Brain pericyte (primary cell): ENCODE measurements at regions not wholly inside any gene's neighbourhood (a gene's known extent, or its start where the extent isn't known, plus 50 kb on each side); places are given as distances from the start of the nearest gene placed in this dataset.

Experiments used
- DNase-seq: peaks from one replicate; pipeline ENCODE4 v3.0.0-alpha.2; 2012; ENCODE audit warnings: low read depth, low spot score

GRCh38 chr1:189438808-189439207 lies 1038.9 kb downstream of the BRINP3 start:
- DNase-seq: no peak

DNA sequence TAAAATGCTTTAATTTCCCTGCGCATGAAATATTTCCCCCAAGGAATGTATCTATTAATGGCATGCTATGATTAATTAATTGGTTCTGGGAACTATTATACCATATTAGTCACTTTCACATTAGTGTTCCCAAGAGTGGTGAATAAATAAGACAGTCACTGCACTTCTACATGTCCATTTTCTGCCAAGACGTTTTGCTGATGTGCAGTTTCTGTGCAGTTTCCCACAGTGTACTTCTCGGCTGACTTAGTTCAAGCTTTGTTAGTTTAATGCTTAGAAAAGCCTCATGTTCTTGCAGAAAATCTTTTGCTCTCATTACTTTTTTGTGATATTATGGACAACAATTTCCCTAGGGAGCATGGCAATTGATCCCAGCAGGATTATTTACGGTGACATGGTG lies 1014.5 kb downstream of the BRINP3 start:
- no peak for DNase-seq

DNA sequence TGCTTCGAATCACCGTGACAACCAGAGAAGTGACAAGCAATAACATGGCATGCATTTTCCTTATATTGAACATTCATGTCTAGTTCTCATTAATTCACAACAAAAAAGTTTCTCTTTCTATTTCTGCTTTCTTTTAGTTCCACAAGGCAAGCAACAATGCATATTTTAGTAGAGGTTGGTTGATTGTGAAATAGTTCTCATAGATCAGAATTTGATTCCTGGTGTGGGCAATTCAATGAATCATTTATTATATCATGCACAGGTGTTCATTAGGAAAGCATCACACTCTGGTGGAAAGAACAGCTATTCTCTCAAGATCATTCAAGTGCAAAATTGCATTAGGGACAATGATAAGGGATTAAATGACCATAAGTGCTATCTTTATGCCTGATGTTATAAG lies 980.9 kb downstream of the BRINP3 start:
- DNase-seq: no peak

GRCh38 chr1:189499736-189500135 lies 977.9 kb downstream of the BRINP3 start:
- no peak for DNase-seq

GRCh38 chr1:189500778-189501177 lies 976.9 kb downstream of the BRINP3 start:
- DNase-seq: no peak

DNA sequence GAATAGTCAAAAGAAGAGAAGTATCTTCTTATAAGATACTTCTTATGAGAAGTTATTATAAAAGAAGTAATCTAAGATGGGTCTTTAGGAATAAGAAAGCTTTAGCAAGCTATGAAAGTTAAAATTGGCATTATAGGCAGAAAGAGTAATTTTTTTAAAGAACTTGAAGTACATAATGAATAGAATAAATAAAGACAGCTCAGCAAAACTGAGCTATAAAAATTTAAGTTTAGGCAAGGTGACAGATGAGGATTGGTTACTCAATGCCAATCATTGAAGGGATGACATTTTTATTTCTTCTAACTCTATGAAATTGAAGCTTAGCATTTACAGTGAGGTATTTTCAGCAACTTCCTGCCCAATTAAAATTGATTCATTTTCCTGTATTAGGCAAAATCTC lies 966.8 kb downstream of the BRINP3 start:
- no peak for DNase-seq

- DNase-seq: no peak
Observed at GRCh38 chr1:189513091-189513490, 964.6 kb downstream of the BRINP3 start.

DNA sequence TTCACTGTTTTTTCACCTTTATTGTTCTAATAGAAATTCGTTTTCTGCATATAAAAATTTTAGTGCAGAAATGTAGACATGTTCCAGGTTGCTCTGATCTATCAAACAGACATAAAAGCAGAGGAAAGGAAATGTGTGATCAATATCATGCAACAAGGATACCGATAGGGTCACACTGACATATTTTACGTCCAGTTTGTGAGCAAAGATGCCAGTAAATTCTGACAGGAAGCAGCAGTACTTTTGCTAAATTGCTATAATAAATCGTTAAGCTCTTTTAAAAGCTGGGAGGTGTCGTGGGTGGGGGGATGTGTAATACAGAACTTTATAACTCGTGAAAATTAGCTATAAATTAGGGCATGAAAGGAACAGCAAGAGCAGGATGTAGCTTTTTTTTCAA lies 955.2 kb downstream of the BRINP3 start:
- DNase-seq: no peak

DNA sequence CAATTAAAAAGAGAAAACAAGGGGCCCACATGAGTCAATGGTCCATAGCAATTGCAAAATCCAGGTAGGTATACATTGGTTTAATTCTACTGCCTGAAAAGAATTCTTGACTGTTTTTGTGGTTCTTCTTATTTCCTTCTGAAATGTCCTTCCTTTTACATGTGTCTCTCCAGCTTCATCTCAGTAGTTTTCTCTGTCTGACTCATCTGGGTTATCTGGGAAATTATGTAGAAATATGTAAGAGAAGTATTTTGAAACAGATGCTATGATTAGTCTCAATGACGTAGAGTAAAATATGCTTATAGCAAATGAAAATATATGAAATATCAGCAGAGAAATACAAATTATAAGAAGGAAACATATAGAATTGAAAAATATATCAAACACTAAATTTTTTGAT lies 953.2 kb downstream of the BRINP3 start:
- no peak for DNase-seq

DNA sequence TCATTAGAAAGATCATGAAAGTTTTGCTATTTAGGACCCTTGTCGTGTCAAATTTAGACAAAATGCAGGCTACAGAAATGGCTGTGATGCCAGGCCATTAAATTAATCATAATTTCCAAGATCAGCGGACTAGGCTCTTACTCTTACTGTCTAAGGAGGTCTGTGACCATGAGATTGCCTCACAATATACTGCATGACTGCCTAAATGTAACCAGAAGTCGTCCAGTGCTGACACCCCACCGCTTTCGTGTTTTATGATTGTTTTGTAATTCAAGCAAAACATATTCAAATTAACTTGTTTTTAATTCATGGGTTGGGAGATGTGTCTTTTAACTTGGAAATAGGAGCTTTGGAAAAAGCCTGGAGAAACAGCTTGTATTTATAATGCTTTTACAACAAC lies 947.5 kb downstream of the BRINP3 start:
- no peak for DNase-seq

GRCh38 chr1:189538271-189538670 lies 939.4 kb downstream of the BRINP3 start:
- DNase-seq: no peak

- DNase-seq: no peak
Observed at GRCh38 chr1:189550498-189550897, 927.2 kb downstream of the BRINP3 start.

DNA sequence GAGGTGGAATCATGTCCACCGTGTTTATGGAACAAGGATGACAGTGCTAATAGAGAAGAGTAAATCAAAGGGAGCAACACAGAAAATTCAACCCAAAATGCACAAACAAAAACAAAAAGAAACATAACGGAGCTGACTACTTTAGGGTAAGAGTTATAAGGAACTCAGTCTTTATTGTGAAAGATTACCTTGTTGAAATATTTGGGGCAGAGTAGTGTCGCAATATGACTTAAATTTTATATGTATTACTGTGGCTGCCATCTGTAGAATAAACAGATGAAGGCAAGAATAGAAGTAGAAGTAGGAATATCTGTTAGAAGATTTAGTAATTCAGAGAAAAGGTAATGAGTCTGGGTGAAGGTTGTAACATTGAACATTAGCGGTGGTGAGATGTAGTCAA lies 913.9 kb downstream of the BRINP3 start:
- DNase-seq: no peak

DNA sequence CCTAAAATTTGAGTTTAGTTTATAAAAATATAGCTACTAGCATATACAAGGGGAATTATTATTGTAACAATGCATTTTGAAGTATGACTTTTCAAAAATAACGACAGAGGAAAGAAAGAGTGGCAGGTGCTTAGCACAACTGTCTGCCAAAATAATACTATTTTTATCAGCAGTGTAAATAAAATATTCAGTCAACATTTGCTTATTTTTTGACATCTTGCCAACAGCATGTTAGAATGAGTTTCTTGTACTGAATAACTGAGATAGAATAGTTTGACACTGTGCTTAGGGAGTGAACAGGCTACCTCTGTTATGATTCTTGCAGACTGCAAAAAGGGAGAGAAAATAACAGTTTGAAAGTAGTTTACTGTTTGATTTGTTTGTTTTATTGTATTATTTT lies 909.8 kb downstream of the BRINP3 start:
- DNase-seq: no peak

DNA sequence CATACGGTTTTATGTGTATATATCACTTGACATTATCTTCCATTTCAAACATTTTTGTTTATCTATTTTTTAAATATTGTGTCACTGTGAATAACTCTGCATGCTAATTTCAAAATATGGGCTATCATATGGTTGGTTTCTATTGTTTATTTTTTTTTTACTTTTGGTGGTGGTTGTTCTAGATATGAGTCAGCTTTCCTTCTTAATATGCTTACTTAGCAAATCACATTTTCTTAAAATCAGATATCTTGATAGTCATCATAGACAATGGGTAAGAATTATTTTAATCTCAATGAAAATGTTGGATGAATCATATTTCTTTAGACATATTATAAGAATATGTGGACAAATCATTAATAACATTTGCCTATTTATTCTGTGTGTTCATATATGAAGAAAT lies 881.5 kb downstream of the BRINP3 start:
- DNase-seq: no peak

- DNase-seq: no peak
Observed at GRCh38 chr1:189597083-189597482, 880.6 kb downstream of the BRINP3 start.

GRCh38 chr1:189605226-189605625 lies 872.4 kb downstream of the BRINP3 start:
- DNase-seq: no peak

DNA sequence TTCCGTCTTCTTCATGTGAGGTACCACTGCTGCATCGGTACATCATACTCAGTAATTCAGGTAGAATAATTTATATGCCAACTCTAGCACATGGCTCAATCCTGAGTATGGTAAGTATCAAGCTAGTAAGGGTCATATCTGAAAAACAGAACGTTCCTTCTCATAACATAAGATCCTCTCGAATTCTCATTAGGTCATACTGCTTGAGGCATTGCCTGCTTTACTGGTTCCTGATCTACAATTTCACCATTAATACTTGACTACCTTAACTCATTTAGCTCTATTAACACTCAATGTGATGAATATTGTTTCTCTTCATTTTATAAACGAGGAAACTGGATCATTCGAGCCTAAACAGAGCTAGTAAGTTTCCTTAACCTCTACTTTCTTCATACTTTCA lies 871.6 kb downstream of the BRINP3 start:
- DNase-seq: no peak

DNA sequence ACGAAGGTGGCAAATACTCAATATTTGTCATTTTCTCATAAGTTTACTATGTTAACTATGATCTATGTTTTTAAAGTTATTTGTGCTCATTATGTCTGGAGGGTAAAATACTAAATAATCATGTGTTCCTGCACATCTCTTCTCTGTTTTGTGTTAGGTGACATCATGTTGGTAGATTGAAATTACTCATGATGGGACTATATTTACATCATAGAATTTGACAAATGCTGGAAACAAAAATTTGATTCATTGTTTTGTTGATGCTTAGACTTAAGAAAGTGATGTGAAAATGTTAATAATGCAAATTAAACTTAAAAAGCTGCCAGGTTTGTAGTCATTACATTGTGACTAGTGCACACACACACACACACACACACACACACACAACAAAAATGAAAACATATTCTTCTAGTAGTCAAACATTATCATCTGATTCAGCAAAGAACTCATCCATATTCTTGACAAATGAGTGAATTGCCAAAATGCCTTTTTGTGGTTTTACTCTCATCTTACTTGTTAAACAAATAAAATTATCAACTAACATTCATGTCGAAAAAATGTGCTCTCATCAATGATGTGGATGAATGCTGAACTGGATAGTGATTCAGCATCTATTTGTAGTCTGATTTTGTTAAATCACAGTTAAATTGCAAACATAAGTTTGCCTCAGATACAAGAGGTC lies 870.7 kb downstream of the BRINP3 start:
- no peak for DNase-seq

DNA sequence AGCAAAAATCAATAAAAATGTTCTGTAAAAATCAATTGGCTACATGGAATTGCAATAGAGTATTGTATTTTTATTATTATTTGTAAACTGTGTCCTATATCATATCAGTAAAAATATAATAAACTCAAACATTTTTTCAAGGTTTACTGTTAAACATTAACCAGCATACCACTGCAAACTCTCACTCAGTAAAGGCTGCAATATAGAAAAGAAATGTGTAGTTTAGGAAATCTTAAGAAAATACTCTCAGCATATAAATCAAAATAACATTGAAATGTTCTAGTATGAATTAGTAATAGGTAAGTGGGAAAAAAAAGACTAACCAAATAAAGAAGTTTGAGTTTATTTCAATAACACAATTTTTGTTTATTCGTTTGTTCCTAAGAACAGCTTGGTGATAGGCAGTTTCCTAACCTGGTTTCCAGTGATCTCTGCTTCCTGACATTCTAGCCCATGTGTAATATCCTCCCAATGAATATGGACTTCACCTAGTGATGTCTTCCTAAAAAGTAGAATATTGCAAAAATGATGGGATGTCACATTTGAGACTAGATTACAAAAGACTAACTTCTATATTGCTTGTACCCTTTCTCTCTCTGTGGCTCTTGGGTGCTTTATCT lies 870.1 kb downstream of the BRINP3 start:
- no peak for DNase-seq

GRCh38 chr1:189609167-189609566 lies 868.5 kb downstream of the BRINP3 start:
- no peak for DNase-seq

DNA sequence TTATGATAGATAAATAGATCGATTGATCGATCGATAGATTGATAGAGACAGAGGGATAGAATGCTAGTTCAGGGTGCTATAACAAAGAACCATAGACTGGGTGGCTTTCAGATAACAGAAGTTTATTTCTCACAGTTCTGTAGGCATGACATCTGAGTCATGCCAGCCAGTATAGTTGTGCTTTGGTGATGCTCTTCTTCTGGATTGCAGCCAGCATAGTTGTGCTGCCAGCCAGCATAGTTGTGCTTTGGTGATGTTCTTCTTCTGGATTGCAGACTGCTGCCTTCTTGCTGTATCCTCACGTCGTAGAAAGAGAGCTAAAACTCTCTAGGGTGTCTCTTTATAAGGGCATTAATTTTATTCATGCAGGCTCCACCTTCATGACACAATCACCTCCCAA lies 860.8 kb downstream of the BRINP3 start:
- no peak for DNase-seq

DNA sequence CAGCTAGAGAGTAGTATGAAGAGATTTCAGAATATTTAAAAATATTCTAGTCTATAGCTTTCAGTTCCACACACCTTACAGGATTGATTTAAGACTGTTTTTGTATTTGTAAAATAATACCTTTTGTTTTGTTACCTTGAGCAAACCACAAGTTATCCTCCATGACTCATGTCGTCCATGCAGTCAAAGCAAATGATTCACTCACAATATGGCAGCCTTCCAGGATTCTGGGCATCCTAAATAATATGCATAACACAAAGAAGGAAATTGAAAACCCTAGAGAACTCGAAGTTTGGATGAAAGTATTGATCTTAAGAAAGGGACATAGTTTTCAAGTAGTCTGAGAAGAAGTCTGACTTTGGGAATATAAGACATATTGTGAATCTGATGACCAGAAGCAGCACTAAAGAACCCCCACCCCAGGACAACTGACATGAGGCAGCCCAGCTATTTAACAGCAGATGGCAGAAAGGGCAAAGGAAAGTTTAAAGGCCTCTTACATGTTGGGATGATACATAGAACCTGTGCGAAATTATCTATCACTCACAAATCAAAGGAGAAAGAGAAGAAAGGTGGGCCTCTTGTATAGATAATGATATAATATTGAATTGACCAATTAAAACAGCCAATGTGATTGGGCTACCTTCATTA lies 857.9 kb downstream of the BRINP3 start:
- DNase-seq: peak; percentile 5
